ENCODE measurements at regions not wholly inside any gene's neighbourhood (a gene's known extent, or its start where the extent isn't known, plus 50 kb on each side); places are given as distances from the start of the nearest gene placed in this dataset.
A peak's percentile ranks its signal among the peaks of the same experiment; 100 is the strongest.

DNA sequence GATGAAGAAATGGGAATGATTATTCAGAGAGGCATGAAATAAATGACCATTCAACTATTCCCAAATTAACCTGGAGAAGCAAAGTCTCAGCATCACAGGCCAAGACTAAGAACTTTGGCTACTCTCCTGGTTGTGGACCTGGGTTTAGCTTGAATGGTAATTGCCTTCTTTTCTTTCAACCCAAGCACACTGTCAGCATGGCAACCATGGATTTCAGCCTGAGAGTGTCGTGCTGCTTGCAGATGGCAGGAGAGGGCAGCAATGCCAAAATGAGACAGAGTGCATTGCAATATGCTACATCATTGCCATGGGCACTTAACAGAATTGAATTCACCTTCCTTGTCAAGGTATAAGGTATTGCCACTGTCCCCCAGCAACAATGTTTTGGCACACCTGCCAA, 767.2 kb downstream of the REEP3 start:
- Histone ChIP-seq H3K9me3 (ENCODE audit: control insufficient read depth, low read length) (no peaks in the 10 kb centered on the region), H3K27ac (ENCODE audit: low read depth, low read length) (no peak overlapping the region), H3K27me3 (ENCODE audit: control insufficient read depth, insufficient read depth, low read length, poor library complexity, severe bottlenecking) (no peaks in the 10 kb centered on the region), H3K9ac (ENCODE audit: extremely low read depth, low read length, poor library complexity, severe bottlenecking) (no peak overlapping the region), H3K4me3 (ENCODE audit: low read length) (no peak overlapping the region), H3K4me1 (ENCODE audit: control insufficient read depth, insufficient read depth, low read length) (no peaks in the 10 kb centered on the region), H3K36me3 (ENCODE audit: control insufficient read depth, insufficient read depth, low read length) (no peaks in the 10 kb centered on the region)
- Mint-ChIP-seq H3K4me3 (no peak overlapping the region), H3K27me3 (ENCODE audit: insufficient read depth) (peaks cover 3% of the 10 kb centered on the region), H3K4me1 (no peaks in the 10 kb centered on the region), H3K36me3 (ENCODE audit: low read depth) (no peaks in the 10 kb centered on the region), H3K27ac (no peak overlapping the region), H3K9me3 (no peaks in the 10 kb centered on the region)
- TF ChIP-seq, protein P1, sequence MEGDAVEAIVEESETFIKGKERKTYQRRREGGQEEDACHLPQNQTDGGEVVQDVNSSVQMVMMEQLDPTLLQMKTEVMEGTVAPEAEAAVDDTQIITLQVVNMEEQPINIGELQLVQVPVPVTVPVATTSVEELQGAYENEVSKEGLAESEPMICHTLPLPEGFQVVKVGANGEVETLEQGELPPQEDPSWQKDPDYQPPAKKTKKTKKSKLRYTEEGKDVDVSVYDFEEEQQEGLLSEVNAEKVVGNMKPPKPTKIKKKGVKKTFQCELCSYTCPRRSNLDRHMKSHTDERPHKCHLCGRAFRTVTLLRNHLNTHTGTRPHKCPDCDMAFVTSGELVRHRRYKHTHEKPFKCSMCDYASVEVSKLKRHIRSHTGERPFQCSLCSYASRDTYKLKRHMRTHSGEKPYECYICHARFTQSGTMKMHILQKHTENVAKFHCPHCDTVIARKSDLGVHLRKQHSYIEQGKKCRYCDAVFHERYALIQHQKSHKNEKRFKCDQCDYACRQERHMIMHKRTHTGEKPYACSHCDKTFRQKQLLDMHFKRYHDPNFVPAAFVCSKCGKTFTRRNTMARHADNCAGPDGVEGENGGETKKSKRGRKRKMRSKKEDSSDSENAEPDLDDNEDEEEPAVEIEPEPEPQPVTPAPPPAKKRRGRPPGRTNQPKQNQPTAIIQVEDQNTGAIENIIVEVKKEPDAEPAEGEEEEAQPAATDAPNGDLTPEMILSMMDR (conservative IDR thresholded peaks at IDR 0.05), result no peak
- 94% methylated on average over 1 of the region's 1 CpG; no CpG with 5 or more reads in 1 of the 2 experiments for WGBS, 2 experiments (ENCODE audit: insufficient coverage in 1 of 2, insufficient read length in 1 of 2)
- DNase-seq, result no peak

DNA sequence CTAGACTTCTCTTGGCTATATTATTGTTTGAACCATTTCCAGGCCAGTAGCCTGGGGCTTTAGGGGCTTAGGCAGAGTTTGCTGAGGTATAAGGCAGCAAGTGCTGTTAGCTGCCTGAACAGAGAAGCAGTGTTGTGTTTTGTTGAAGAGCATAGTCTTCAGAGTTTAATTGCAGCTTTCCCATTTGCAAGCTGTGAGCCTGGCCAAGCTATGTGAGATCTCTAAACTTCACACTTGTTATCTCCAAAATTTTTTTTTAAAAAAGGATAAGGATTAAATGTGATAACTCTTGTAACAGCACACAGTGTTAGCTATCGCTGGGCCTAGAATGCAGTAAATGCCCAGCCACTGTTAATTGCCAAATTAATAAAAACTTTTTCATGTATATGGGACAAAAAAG, 782.4 kb downstream of the REEP3 start:
- Histone ChIP-seq H3K27me3 (ENCODE audit: control insufficient read depth, insufficient read depth, low read length, poor library complexity, severe bottlenecking) (no peaks in the 10 kb centered on the region), H3K36me3 (ENCODE audit: control insufficient read depth, insufficient read depth, low read length) (no peaks in the 10 kb centered on the region), H3K9me3 (ENCODE audit: control insufficient read depth, low read length) (no peaks in the 10 kb centered on the region), H3K27ac (ENCODE audit: low read depth, low read length) (no peak overlapping the region), H3K4me1 (ENCODE audit: control insufficient read depth, insufficient read depth, low read length) (peaks cover 13% of the 10 kb centered on the region), H3K9ac (ENCODE audit: extremely low read depth, low read length, poor library complexity, severe bottlenecking) (no peak overlapping the region), H3K4me3 (ENCODE audit: low read length) (no peak overlapping the region)
- Mint-ChIP-seq H3K4me3 (no peak overlapping the region), H3K4me1 (peaks cover 42% of the 10 kb centered on the region), H3K9me3 (no peaks in the 10 kb centered on the region), H3K27ac (peak overlapping the region; percentile 48), H3K27me3 (ENCODE audit: insufficient read depth) (no peaks in the 10 kb centered on the region), H3K36me3 (ENCODE audit: low read depth) (no peaks in the 10 kb centered on the region)
- DNase-seq, result no peak
- TF ChIP-seq, protein P1 (conservative IDR thresholded peaks at IDR 0.05), result no peak
- WGBS, 2 experiments (ENCODE audit: insufficient coverage in 1 of 2, insufficient read length in 1 of 2), result 93% methylated on average over 1 of the region's 1 CpG; no CpG with 5 or more reads in 1 of the 2 experiments

DNA sequence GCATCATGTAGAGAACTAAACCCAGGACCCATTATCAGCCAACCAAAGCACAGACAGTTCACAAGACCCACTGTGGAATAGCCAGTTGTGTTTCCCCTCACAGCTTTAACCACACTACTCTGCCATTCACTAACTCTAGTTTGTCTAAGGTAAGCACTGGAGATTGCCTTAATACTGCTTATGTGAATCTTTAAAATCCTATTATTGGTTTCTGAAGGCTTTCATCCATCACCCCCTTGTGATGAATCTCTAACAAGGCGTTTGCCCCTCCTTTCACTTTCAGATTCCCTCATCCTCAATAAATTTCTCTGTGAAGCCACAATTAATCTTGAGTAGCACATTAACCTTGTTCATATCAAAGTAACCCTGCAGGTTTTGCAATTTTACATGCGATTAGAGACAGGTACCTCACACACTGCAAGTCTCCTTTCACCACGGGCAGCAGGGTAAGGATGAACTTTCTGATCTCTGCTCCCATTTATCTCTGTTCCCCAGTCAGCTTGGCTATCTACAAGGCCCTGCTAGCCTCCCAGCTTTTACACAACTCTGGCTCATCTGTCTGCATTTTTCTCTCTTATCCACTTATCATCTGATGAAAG, 785.6 kb downstream of the REEP3 start:
- TF ChIP-seq, protein P1 (conservative IDR thresholded peaks at IDR 0.05), result no peak
- no peak overlapping the region for H3K27ac ChIP-seq (ENCODE audit: low read depth, low read length)
- H3K36me3 ChIP-seq (ENCODE audit: control insufficient read depth, insufficient read depth, low read length), result no peaks in the 10 kb centered on the region
- H3K9ac ChIP-seq (ENCODE audit: extremely low read depth, low read length, poor library complexity, severe bottlenecking), result no peak overlapping the region
- H3K9me3 ChIP-seq (ENCODE audit: control insufficient read depth, low read length), result no peaks in the 10 kb centered on the region
- H3K36me3 Mint-ChIP-seq (ENCODE audit: low read depth), result no peaks in the 10 kb centered on the region
- H3K27me3 ChIP-seq (ENCODE audit: control insufficient read depth, insufficient read depth, low read length, poor library complexity, severe bottlenecking), result no peaks in the 10 kb centered on the region
- H3K27ac Mint-ChIP-seq, result no peak overlapping the region
- peaks cover 13% of the 10 kb centered on the region for H3K4me1 ChIP-seq (ENCODE audit: control insufficient read depth, insufficient read depth, low read length)
- no peaks in the 10 kb centered on the region for H3K27me3 Mint-ChIP-seq (ENCODE audit: insufficient read depth)
- no peak overlapping the region for H3K4me3 Mint-ChIP-seq
- no peak overlapping the region for H3K4me3 ChIP-seq (ENCODE audit: low read length)
- DNase-seq, result no peak
- H3K9me3 Mint-ChIP-seq, result no peaks in the 10 kb centered on the region
- WGBS, 2 experiments (ENCODE audit: insufficient coverage in 1 of 2, insufficient read length in 1 of 2), result 80 to 92% methylated on average over 3 of the region's 3 CpGs
- peaks cover 60% of the 10 kb centered on the region for H3K4me1 Mint-ChIP-seq
